ENCODE measurements at regions not wholly inside any gene's neighbourhood (a gene's known extent, or its start where the extent isn't known, plus 50 kb on each side); places are given as distances from the start of the nearest gene placed in this dataset.

GRCh38 chr21:35840197-35840799 is 220.0 kb downstream of the SETD4 start:
- TF ChIP-seq, protein P1, sequence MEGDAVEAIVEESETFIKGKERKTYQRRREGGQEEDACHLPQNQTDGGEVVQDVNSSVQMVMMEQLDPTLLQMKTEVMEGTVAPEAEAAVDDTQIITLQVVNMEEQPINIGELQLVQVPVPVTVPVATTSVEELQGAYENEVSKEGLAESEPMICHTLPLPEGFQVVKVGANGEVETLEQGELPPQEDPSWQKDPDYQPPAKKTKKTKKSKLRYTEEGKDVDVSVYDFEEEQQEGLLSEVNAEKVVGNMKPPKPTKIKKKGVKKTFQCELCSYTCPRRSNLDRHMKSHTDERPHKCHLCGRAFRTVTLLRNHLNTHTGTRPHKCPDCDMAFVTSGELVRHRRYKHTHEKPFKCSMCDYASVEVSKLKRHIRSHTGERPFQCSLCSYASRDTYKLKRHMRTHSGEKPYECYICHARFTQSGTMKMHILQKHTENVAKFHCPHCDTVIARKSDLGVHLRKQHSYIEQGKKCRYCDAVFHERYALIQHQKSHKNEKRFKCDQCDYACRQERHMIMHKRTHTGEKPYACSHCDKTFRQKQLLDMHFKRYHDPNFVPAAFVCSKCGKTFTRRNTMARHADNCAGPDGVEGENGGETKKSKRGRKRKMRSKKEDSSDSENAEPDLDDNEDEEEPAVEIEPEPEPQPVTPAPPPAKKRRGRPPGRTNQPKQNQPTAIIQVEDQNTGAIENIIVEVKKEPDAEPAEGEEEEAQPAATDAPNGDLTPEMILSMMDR (IDR thresholded peaks at IDR 0.05) = peak; percentile 62 to 79 (median 68)
- TF ChIP-seq POLR2A (IDR thresholded peaks at IDR 0.05) (no peak), POLR2AphosphoS5 (IDR thresholded peaks at IDR 0.05) (no peak)

Data from upper lobe of left lung (tissue), 4 donors.